Transverse colon (tissue), 4 donors: ENCODE measurements at regions not wholly inside any gene's neighbourhood (a gene's known extent, or its start where the extent isn't known, plus 50 kb on each side); places are given as distances from the start of the nearest gene placed in this dataset.
A peak's percentile ranks its signal among the peaks of the same experiment; 100 is the strongest.
"Not testable (repeated sequence)": the region's sequence is repeated elsewhere in the genome, so short reads cannot be mapped to it uniquely, and the experiment has no call there.

Experiments used
- DNase-seq: peaks from one replicate; pipeline ENCODE4 v3.0.0-alpha.2; 2019
- H3K27ac ChIP-seq, 4 donors: fragments of 200-600 bp; sonication (generic); 2 replicates each; pipeline ENCODE4 v1.5.1; 2016 to 2018; ENCODE audit warnings: inconsistent platforms in 4 of 4
- H3K27me3 ChIP-seq: fragments of 200-600 bp; sonication (generic); 2 replicates; pipeline ENCODE4 v1.5.1; 2017; ENCODE audit warnings: inconsistent platforms
- H3K36me3 ChIP-seq, 4 donors: fragments of 200-600 bp; sonication (generic); 2 replicates each; pipeline ENCODE4 v1.5.1; 2017 to 2019; ENCODE audit warnings: inconsistent platforms in 4 of 4
- H3K4me1 ChIP-seq, 4 donors: fragments of 200-600 bp; sonication (generic); 2 replicates each; pipeline ENCODE4 v1.5.1; 2017 to 2020; ENCODE audit warnings: inconsistent platforms in 4 of 4
- H3K4me3 ChIP-seq, 4 donors: fragments of 200-600 bp; sonication (generic); 1 replicate in 1 of 4; 2 replicates in 3 of 4; pipeline versions ENCODE4 v1.5.1 to v1.6.1; 2017 to 2019; ENCODE audit warnings: inconsistent platforms in 4 of 4
- H3K9me3 ChIP-seq, 2 donors: fragments of 200-600 bp; sonication (generic); 2 replicates each; pipeline ENCODE4 v1.5.1; 2017 to 2019; ENCODE audit warnings: inconsistent platforms in 2 of 2
- EP300 ChIP-seq: sonication (generic); formaldehyde crosslinking; IDR thresholded peaks from one replicate; pipeline ENCODE4 v1.6.1; 2017; ENCODE audit warnings: antibody characterized with exemption, low read depth
- POLR2A ChIP-seq: fragments of 450-650 bp; IDR thresholded peaks from one replicate; pipeline ENCODE4 v1.6.1; 2016; ENCODE audit warnings: antibody characterized with exemption, mild to moderate bottlenecking, moderate library complexity
- POLR2AphosphoS5 ChIP-seq, 3 donors: sonication (generic); formaldehyde crosslinking; IDR thresholded peaks; one replicate each; pipeline ENCODE4 v1.6.1; 2016; ENCODE audit warnings: antibody characterized with exemption in 3 of 3
- WGBS, 2 donors: methylation state at CpG; one replicate each; pipeline ENCODE4 v1.1.5; 2018; ENCODE audit warnings: low coverage in 1 of 2; 5-methylcytosine and 5-hydroxymethylcytosine counted together
- in situ Hi-C, 4 donors: fragments of 200-750 bp; cut with MboI; loops; one replicate each; pipeline versions ENCODE4 v1.15.0 to v1.15.1; 2017; ENCODE audit warnings: low sequenced_read_pairs in 3 of 4, low pct_ligation_motif_present in 1 of 4, low pct_unique_long_range_greater_than_20kb in 1 of 4
- intact Hi-C: fragments of 100-400 bp; cut with DNase I; formaldehyde crosslinking; loops from one replicate; pipeline ENCODE4 v1.15.1; 2023; ENCODE audit warnings: low total_unique reads
- TF ChIP-seq, protein P1 (sequence below), 5 experiments: fragments of 200-600 bp in 3 of 5; fragments of 450-650 bp in 2 of 5; sonication (generic) in 3 of 5; IDR thresholded peaks; 1 replicate in 2 of 5; 2 replicates in 3 of 5; pipeline ENCODE4 v1.5.1; 2016 to 2017; ENCODE audit warnings: antibody characterized with exemption in 5 of 5, inconsistent platforms in 3 of 5, mild to moderate bottlenecking in 2 of 5, moderate library complexity in 1 of 5

DNA sequence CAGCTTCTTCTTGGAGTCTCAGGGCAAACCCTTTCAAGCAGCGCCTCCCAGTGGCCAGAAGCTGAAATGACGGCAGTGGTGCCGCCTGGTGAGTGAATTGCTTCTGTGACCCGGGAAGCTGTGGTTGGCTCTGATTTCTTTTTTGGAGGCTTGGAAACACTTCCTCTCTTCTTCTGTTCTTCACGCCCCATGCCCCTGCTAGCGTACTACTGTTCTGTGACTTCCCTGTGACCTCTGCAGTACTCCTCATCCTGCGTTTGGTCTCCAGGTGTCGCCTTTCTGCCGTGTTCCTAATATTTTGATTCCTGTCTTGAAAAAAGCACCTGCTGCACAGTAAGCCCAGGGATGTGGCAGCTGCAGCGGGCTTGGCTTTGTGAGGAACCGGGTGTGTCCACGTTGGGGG, 176.4 kb downstream of the ADRA2C start:
- H3K4me3 ChIP-seq, H3K9me3 ChIP-seq, H3K27ac ChIP-seq, intact Hi-C loops, in situ Hi-C loops, H3K27me3 ChIP-seq, H3K36me3 ChIP-seq, H3K4me1 ChIP-seq: not testable (repeated sequence)
- TF ChIP-seq, protein P1, sequence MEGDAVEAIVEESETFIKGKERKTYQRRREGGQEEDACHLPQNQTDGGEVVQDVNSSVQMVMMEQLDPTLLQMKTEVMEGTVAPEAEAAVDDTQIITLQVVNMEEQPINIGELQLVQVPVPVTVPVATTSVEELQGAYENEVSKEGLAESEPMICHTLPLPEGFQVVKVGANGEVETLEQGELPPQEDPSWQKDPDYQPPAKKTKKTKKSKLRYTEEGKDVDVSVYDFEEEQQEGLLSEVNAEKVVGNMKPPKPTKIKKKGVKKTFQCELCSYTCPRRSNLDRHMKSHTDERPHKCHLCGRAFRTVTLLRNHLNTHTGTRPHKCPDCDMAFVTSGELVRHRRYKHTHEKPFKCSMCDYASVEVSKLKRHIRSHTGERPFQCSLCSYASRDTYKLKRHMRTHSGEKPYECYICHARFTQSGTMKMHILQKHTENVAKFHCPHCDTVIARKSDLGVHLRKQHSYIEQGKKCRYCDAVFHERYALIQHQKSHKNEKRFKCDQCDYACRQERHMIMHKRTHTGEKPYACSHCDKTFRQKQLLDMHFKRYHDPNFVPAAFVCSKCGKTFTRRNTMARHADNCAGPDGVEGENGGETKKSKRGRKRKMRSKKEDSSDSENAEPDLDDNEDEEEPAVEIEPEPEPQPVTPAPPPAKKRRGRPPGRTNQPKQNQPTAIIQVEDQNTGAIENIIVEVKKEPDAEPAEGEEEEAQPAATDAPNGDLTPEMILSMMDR (IDR thresholded peaks at IDR 0.05), result peak; percentile 53 to 70 (median 62)
- WGBS, 2 donors, result 7% methylated on average over 12 of the region's 12 CpGs; no CpG with 5 or more reads in 1 of the 2 donors
- DNase-seq, result peak; percentile 67

DNA sequence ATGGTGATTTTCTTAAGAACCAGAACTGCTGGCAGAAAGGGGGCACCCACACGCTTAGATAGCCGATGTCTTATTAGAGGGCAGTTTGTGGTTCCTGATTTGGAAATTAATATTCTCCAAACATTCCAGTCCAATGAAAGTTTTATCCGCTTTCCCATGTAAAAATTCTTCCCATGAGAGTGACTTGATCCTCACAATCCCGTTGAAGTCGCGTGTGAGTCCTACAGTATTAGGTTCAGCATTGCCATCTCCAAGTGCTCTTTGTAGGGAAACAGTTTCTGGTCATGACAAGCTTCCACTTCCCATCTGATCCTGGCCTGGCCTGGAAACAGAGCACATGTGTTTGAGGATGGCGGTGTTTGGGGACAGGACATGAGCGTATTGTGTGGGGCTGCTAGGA, 176.9 kb downstream of the ADRA2C start:
- H3K4me3 ChIP-seq, H3K27me3 ChIP-seq, H3K27ac ChIP-seq, H3K36me3 ChIP-seq, intact Hi-C loops, H3K9me3 ChIP-seq, H3K4me1 ChIP-seq, in situ Hi-C loops, DNase-seq: not testable (repeated sequence)
- WGBS, 2 donors, result 67 to 83% methylated on average over 1 to 8 of the region's 8 CpGs

DNA sequence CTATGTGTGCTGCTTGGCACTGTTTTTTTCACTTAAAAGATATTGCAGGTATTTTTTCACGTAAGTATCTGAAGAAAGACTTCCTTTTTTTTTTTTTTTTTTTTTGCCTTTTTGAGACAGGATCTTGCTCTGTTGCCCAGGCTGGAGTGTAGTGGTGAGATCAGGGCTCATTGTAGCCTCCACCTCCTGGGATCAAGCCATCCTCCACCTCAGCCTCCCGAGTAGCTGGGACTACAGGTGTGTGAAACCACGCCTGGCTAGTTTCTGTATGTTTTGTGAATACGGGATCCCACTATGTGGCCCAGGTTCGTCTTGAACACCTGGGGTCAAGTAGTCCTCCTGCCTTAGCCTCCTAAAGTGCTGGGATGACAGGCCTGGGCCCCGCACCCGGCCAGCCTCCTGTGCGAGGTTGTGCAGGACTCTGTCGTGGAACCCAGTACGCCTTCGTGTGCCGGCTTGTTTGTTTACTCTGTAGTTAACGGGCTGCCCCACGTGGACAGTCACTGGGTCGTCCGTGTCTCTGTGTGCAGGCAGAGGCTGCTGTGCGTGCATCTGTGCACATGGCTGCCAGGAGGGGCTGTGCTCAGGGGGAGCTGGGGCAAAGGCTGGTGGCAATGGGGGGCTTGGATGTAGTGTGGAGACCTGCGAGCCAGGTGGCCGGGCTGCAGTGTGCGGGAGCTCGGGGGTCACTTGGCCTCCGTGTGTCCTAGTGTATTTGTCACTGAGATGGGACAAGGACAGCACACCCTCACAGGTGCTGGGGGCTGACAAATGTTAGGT, 179.5 kb downstream of the ADRA2C start:
- 87 to 100% methylated on average over 1 to 22 of the region's 22 CpGs for whole genome bisulfite sequencing, 2 donors
- in situ Hi-C loops (no loop called here), intact Hi-C loops (no loop called here)
- no peaks in the 10 kb centered on the region for H3K36me3 ChIP-seq
- no peak overlapping the region for H3K27ac ChIP-seq
- no peak overlapping the region for H3K4me3 ChIP-seq
- no peaks in the 10 kb centered on the region for H3K9me3 ChIP-seq
- TF ChIP-seq POLR2A (no peak), POLR2AphosphoS5 (IDR thresholded peaks at IDR 0.05) (no peak), EP300 (no peak)
- TF ChIP-seq, protein P1 (IDR thresholded peaks at IDR 0.05), result no peak
- no peaks in the 10 kb centered on the region for H3K27me3 ChIP-seq
- H3K4me1 ChIP-seq, result peaks cover 0 to 3% (median 0%) of the 10 kb centered on the region in 4 donors
- DNase-seq, result no peak

DNA sequence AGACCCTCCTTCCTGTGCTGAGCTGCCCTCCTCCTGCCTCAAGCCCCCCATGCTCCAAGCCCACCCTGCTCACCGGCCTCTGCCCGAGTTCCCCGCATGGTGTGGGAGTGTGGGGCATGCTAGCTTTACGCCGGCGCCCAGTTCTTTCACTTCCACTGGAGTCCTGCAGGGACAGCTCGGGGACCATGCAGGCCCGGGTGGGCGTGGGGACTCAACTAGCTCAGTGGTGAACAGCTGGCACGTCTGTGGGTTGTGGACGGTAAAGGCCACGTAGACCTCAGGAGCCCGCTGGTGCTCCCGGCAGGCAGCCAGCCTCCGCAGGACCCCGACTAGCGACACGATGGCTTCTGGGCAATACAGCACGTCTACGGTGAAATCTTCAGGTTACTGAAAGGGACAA, 180.4 kb downstream of the ADRA2C start:
- WGBS, 2 donors, result 95% methylated on average over 20 of the region's 20 CpGs; no CpG with 5 or more reads in 1 of the 2 donors
- H3K36me3 ChIP-seq, in situ Hi-C loops, DNase-seq, H3K4me3 ChIP-seq, H3K27me3 ChIP-seq, intact Hi-C loops, H3K4me1 ChIP-seq, H3K9me3 ChIP-seq, H3K27ac ChIP-seq: not testable (repeated sequence)

DNA sequence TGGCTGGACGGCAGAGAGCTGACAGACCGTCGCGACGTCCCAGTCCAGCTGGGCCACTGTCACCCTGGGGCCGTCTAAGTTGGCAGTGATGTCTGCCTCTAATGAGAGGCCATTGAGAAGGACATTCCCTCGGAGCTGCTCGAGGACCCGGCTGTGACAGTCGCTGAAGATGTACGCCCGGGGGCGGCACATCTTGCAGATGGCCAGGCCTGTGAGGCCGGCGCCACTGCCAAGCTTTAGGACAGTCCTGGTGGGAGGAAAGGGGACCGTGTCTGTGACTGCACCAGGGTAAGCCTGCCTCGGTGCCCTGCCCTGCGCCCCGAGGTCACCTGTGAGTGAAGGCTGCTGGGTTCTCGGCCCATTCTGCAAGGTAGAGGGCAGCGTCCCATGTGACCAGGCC, 181.6 kb downstream of the ADRA2C start:
- H3K4me1 ChIP-seq, DNase-seq, H3K27ac ChIP-seq, H3K4me3 ChIP-seq, H3K9me3 ChIP-seq, H3K27me3 ChIP-seq, in situ Hi-C loops, intact Hi-C loops, H3K36me3 ChIP-seq: not testable (repeated sequence)
- 93% methylated on average over 21 of the region's 21 CpGs; no CpG with 5 or more reads in 1 of the 2 donors for WGBS, 2 donors

DNA sequence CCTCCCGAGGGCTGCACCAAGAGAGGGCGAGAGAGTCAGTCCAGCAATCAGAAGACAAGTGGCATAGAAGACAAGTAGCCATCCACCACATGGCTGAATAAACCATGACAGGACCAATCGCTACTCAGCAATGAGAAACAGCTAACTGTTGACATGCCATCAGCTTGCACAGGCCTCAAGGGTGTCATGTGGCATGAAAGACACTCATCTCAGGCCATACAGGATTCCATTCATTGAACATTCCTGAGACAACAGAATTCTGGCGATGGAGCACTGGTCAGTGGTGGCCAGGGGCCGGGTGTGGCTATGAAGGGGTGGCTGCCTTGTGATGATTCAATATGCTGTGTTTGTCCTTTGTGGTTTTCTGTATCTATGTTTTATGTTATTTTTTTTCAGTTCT, 182.0 kb downstream of the ADRA2C start:
- in situ Hi-C loops, H3K36me3 ChIP-seq, H3K9me3 ChIP-seq, intact Hi-C loops, H3K4me3 ChIP-seq, H3K27me3 ChIP-seq, H3K27ac ChIP-seq, DNase-seq, H3K4me1 ChIP-seq: not testable (repeated sequence)
- 86 to 95% methylated on average over 2 to 5 of the region's 5 CpGs for WGBS, 2 donors
